WTC11 (cell line): ENCODE measurements at regions not wholly inside any gene's neighbourhood (a gene's known extent, or its start where the extent isn't known, plus 50 kb on each side); places are given as distances from the start of the nearest gene placed in this dataset.

ENCODE experiments used
- ATAC-seq: fragments of 200-7000 bp; cut with Tn5 transposase; 2 replicates; pipeline ENCODE4 v1.10.0; 2021; ENCODE audit warnings: mild to moderate bottlenecking, moderate library complexity
- CTCF ChIA-PET: fragments of 300-600 bp; sonication (Branson Sonifier 250); formaldehyde crosslinking; loops from one replicate; lab custom pipeline; 2021; ENCODE audit warnings: antibody characterized with exemption; lab: Charles Lee
- POLR2A ChIA-PET: fragments of 350-600 bp; sonication (Branson Sonifier 250); formaldehyde crosslinking; loops from one replicate; lab custom pipeline; 2021; ENCODE audit warnings: antibody characterized with exemption; lab: Charles Lee
- DNase-seq: peaks from one replicate; pipeline ENCODE4 v3.0.0; 2021; ENCODE audit warnings: low spot score
- H3K27ac Mint-ChIP-seq: 2 replicates; pipeline ENCODE4 v1.8.0; 2021; ENCODE audit warnings: mixed read lengths
- H3K27me3 Mint-ChIP-seq: 2 replicates; pipeline ENCODE4 v1.8.0; 2021; ENCODE audit warnings: low read depth, mild to moderate bottlenecking, moderate library complexity, mixed read lengths
- H3K36me3 Mint-ChIP-seq: 2 replicates; pipeline ENCODE4 v1.8.0; 2021; ENCODE audit warnings: mixed read lengths
- H3K4me1 Mint-ChIP-seq: 2 replicates; pipeline ENCODE4 v1.8.0; 2022; ENCODE audit warnings: mixed read lengths
- H3K4me3 Mint-ChIP-seq: 2 replicates; pipeline ENCODE4 v1.8.0; 2021; ENCODE audit warnings: mild to moderate bottlenecking, moderate library complexity, mixed read lengths
- H3K9me3 Mint-ChIP-seq: 2 replicates; pipeline ENCODE4 v1.8.0; 2021; ENCODE audit warnings: mixed read lengths
- ATF6 ChIP-seq: sonication (generic); formaldehyde crosslinking; IDR thresholded peaks from 2 replicates; pipeline ENCODE4 v1.8.1; 2023; ENCODE audit warnings: mild to moderate bottlenecking, missing genetic modification reagents
- CBFB ChIP-seq: sonication (generic); formaldehyde crosslinking; IDR thresholded peaks from 2 replicates; pipeline ENCODE4 v1.8.1; 2022; ENCODE audit warnings: mild to moderate bottlenecking, low read depth, missing genetic modification reagents
- CREM ChIP-seq: sonication (generic); formaldehyde crosslinking; IDR thresholded peaks from 2 replicates; pipeline ENCODE4 v1.8.1; 2022; ENCODE audit warnings: mild to moderate bottlenecking, missing genetic modification reagents, moderate library complexity
- EMX1 ChIP-seq: fragments of 250-450 bp; sonication (Bioruptor Pico); IDR thresholded peaks from 2 replicates; pipeline ENCODE4 v1.8.0; 2021; ENCODE audit warnings: mild to moderate bottlenecking
- ETV6 ChIP-seq: sonication (generic); formaldehyde crosslinking; IDR thresholded peaks from 2 replicates; pipeline ENCODE4 v1.8.1; 2022; ENCODE audit warnings: mild to moderate bottlenecking, missing genetic modification reagents
- FOXP4 ChIP-seq: sonication (generic); formaldehyde crosslinking; IDR thresholded peaks from 2 replicates; pipeline ENCODE4 v1.8.0; 2022; ENCODE audit warnings: mild to moderate bottlenecking, missing genetic modification reagents
- GABPB1 ChIP-seq: sonication (generic); formaldehyde crosslinking; IDR thresholded peaks from 2 replicates; pipeline ENCODE4 v1.8.1; 2023; ENCODE audit warnings: mild to moderate bottlenecking, missing genetic modification reagents
- JUN ChIP-seq: sonication (generic); formaldehyde crosslinking; IDR thresholded peaks from 2 replicates; pipeline ENCODE4 v1.8.0; 2023; ENCODE audit warnings: mild to moderate bottlenecking, missing genetic modification reagents
- NFE2L1 ChIP-seq: sonication (generic); formaldehyde crosslinking; IDR thresholded peaks from 2 replicates; pipeline ENCODE4 v1.8.1; 2023; ENCODE audit warnings: missing genetic modification reagents
- NR3C1 ChIP-seq: sonication (generic); formaldehyde crosslinking; conservative IDR thresholded peaks from 2 replicates; pipeline ENCODE4 v1.8.1; 2023; ENCODE audit warnings: low read depth, mild to moderate bottlenecking, missing genetic modification reagents
- PRRX2 ChIP-seq: fragments of 250-450 bp; sonication (Bioruptor Pico); IDR thresholded peaks from 2 replicates; pipeline ENCODE4 v1.8.0; 2021; ENCODE audit warnings: mild to moderate bottlenecking
- RELA ChIP-seq: sonication (generic); formaldehyde crosslinking; IDR thresholded peaks from 2 replicates; pipeline ENCODE4 v1.8.1; 2022; ENCODE audit warnings: missing genetic modification reagents, mild to moderate bottlenecking, borderline replicate concordance
- SOX15 ChIP-seq: fragments of 250-450 bp; sonication (Bioruptor Pico); IDR thresholded peaks from 2 replicates; pipeline ENCODE4 v1.9.0; 2021; ENCODE audit warnings: mild to moderate bottlenecking
- USF1 ChIP-seq: sonication (generic); formaldehyde crosslinking; IDR thresholded peaks from 2 replicates; pipeline ENCODE4 v1.8.0; 2022; ENCODE audit warnings: mild to moderate bottlenecking, missing genetic modification reagents
- ZBTB43 ChIP-seq: sonication (generic); formaldehyde crosslinking; IDR thresholded peaks from 2 replicates; pipeline ENCODE4 v1.8.1; 2023; ENCODE audit warnings: mild to moderate bottlenecking, missing genetic modification reagents
- ZNF121 ChIP-seq: sonication (generic); formaldehyde crosslinking; IDR thresholded peaks from 2 replicates; pipeline ENCODE4 v1.8.0; 2023; ENCODE audit warnings: missing genetic modification reagents
- ZNF138 ChIP-seq: sonication (generic); formaldehyde crosslinking; conservative IDR thresholded peaks from 2 replicates; pipeline ENCODE4 v1.8.1; 2022; ENCODE audit warnings: mild to moderate bottlenecking, moderate library complexity, missing genetic modification reagents
- ZNF232 ChIP-seq: sonication (generic); formaldehyde crosslinking; IDR thresholded peaks from 2 replicates; pipeline ENCODE4 v1.8.0; 2022; ENCODE audit warnings: mild to moderate bottlenecking, missing genetic modification reagents
- ZNF396 ChIP-seq: fragments of 250-450 bp; sonication (Bioruptor Pico); IDR thresholded peaks from 2 replicates; pipeline ENCODE4 v1.8.0; 2021; ENCODE audit warnings: mild to moderate bottlenecking, moderate library complexity, borderline replicate concordance
- ZNF416 ChIP-seq: fragments of 250-450 bp; sonication (Bioruptor Pico); IDR thresholded peaks from 2 replicates; pipeline ENCODE4 v1.9.0; 2021; ENCODE audit warnings: mild to moderate bottlenecking, inconsistent platforms
- TF ChIP-seq, protein P1 (sequence below): sonication (generic); formaldehyde crosslinking; IDR thresholded peaks from 2 replicates; pipeline ENCODE4 v1.8.1; 2023; ENCODE audit warnings: mild to moderate bottlenecking, missing genetic modification reagents, borderline replicate concordance
- TF ChIP-seq, protein P2 (sequence below): sonication (generic); formaldehyde crosslinking; IDR thresholded peaks from 2 replicates; pipeline ENCODE4 v1.8.1; 2022; ENCODE audit warnings: mild to moderate bottlenecking, missing genetic modification reagents, moderate library complexity, borderline replicate concordance

GRCh38 chr13:50742353-50742752 is 101.1 kb downstream of the DLEU7 start (continued):
- no peak for TF ChIP-seq ETV6 (CRISPR knock-in tag)
- TF ChIP-seq SOX15 (CRISPR knock-in tag) = no peak
- TF ChIP-seq RELA = no peak
- no peak for TF ChIP-seq ZBTB43 (CRISPR knock-in tag)
- no peak for TF ChIP-seq GABPB1 (CRISPR knock-in tag)
- no peak for TF ChIP-seq USF1 (CRISPR knock-in tag)

DNA sequence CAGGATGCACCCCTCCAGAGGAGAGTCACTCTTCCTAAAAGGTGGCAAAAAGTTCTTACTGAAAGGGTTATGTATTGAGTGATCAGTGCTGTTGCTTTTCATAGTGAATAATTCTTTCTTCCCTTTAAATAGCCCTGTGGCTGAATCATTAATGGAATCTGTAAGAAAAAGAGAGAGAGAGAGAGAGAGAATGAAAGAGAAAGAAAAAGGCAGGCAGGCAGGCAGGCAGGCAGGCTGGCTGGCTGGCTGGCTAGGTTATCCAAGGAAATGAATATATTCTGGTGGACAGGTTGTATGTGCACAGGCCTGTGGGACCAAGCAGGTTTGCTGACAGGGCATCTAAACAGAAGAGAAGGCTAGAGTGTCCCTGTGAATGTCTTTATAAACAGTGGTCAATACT is 100.5 kb downstream of the DLEU7 start:
- DNase-seq (no peak), ATAC-seq (no peak)
- TF ChIP-seq ATF6 (CRISPR knock-in tag) (no peak), SOX15 (CRISPR knock-in tag) (no peak), PRRX2 (CRISPR knock-in tag) (no peak), CBFB (CRISPR knock-in tag) (no peak), RELA (no peak), ZNF232 (CRISPR knock-in tag) (no peak)
- H3K27ac Mint-ChIP-seq = no peak overlapping the region
- H3K4me1 Mint-ChIP-seq = no peaks in the 10 kb centered on the region
- no peaks in the 10 kb centered on the region for H3K9me3 Mint-ChIP-seq
- no peak overlapping the region for H3K4me3 Mint-ChIP-seq
- POLR2A ChIA-PET = no interaction called here
- CTCF ChIA-PET = interaction anchor here (0.8 kb wide), 1 partner anchor 169 kb away, joined by 3 read pairs; no protein-coding TSS in a partner anchor
- no peaks in the 10 kb centered on the region for H3K27me3 Mint-ChIP-seq
- H3K36me3 Mint-ChIP-seq = no peaks in the 10 kb centered on the region

DNA sequence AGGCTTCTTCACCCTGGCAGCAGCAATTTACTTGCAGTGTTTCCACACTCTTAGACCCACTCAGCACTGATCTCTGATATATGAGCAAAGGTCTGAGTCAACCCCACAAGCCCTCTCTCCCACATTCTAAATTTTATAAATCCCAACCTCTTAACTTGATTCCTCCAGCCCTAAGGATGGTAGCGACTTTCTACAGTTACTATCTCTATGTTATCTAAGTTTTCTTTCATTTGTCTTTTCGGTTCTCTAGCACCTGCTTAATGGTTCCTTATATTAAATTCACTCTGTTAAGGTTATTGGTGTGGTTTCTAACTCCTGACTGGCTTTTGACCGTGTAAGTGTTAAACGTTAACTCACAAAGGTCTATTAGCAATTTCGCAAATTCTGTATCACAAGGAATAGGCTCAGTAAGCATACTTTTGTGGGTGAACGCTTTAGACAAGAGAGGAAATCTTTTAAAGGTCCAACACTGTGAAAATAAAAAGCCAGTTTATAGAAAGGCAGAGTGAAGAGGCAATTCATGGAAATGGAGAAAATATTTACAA is 99.3 kb downstream of the DLEU7 start:
- Mint-ChIP-seq H3K4me3 (no peak overlapping the region), H3K36me3 (no peaks in the 10 kb centered on the region), H3K4me1 (no peaks in the 10 kb centered on the region), H3K27ac (no peak overlapping the region), H3K9me3 (no peaks in the 10 kb centered on the region), H3K27me3 (no peaks in the 10 kb centered on the region)
- no peak for DNase-seq
- ATAC-seq = no peak
- CTCF ChIA-PET = no interaction called here
- POLR2A ChIA-PET = no interaction called here
- TF ChIP-seq USF1 (CRISPR knock-in tag) (no peak), FOXP4 (CRISPR knock-in tag) (no peak), JUN (CRISPR knock-in tag) (no peak), ZNF232 (CRISPR knock-in tag) (no peak), NFE2L1 (CRISPR knock-in tag) (no peak), CREM (no peak), ZNF138 (no peak), ZNF416 (CRISPR knock-in tag) (no peak), ETV6 (CRISPR knock-in tag) (no peak), ZNF121 (no peak), ZNF396 (CRISPR knock-in tag) (no peak), EMX1 (CRISPR knock-in tag) (no peak), NR3C1 (CRISPR knock-in tag) (no peak)
- TF ChIP-seq, protein P1, sequence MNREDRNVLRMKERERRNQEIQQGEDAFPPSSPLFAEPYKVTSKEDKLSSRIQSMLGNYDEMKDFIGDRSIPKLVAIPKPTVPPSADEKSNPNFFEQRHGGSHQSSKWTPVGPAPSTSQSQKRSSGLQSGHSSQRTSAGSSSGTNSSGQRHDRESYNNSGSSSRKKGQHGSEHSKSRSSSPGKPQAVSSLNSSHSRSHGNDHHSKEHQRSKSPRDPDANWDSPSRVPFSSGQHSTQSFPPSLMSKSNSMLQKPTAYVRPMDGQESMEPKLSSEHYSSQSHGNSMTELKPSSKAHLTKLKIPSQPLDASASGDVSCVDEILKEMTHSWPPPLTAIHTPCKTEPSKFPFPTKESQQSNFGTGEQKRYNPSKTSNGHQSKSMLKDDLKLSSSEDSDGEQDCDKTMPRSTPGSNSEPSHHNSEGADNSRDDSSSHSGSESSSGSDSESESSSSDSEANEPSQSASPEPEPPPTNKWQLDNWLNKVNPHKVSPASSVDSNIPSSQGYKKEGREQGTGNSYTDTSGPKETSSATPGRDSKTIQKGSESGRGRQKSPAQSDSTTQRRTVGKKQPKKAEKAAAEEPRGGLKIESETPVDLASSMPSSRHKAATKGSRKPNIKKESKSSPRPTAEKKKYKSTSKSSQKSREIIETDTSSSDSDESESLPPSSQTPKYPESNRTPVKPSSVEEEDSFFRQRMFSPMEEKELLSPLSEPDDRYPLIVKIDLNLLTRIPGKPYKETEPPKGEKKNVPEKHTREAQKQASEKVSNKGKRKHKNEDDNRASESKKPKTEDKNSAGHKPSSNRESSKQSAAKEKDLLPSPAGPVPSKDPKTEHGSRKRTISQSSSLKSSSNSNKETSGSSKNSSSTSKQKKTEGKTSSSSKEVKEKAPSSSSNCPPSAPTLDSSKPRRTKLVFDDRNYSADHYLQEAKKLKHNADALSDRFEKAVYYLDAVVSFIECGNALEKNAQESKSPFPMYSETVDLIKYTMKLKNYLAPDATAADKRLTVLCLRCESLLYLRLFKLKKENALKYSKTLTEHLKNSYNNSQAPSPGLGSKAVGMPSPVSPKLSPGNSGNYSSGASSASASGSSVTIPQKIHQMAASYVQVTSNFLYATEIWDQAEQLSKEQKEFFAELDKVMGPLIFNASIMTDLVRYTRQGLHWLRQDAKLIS (CRISPR knock-in tag) = no peak
- TF ChIP-seq, protein P2, sequence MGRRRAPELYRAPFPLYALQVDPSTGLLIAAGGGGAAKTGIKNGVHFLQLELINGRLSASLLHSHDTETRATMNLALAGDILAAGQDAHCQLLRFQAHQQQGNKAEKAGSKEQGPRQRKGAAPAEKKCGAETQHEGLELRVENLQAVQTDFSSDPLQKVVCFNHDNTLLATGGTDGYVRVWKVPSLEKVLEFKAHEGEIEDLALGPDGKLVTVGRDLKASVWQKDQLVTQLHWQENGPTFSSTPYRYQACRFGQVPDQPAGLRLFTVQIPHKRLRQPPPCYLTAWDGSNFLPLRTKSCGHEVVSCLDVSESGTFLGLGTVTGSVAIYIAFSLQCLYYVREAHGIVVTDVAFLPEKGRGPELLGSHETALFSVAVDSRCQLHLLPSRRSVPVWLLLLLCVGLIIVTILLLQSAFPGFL (CRISPR knock-in tag) = no peak
